ENCODE measurements at regions not wholly inside any gene's neighbourhood (a gene's known extent, or its start where the extent isn't known, plus 50 kb on each side); places are given as distances from the start of the nearest gene placed in this dataset.

DNA sequence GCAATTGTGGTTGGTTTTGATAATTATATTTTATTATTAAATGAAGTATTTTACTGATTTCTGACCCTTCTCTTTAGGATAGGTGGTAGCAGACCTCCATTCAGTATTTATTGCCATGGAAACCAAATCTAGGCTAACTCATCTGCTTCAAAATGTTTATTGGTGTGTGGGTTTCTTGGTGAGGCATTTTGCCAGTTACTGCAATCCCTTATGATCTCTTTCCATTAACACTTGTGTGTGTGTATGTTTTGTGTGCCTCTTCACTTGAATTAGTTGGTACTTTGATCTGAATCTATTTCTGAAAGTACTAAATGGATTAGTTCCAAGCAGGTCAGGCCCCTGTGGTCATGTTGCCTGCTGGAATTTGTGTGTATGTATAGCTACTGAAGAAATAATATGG, 184.4 kb upstream of the C11orf87 start:
- H3K79me2 ChIP-seq (ENCODE audit: insufficient read depth, low read length) = no peaks in the 10 kb centered on the region
- TF ChIP-seq EZH2phosphoT487 (IDR thresholded peaks at IDR 0.05; ENCODE audit: borderline replicate concordance) = no peak
- TF ChIP-seq CTCF (conservative IDR thresholded peaks at IDR 0.05; ENCODE audit: low read length) = no peak
- H3K9ac ChIP-seq (ENCODE audit: low read depth, low read length, poor library complexity, severe bottlenecking) = no peak overlapping the region
- H3K9me3 ChIP-seq (ENCODE audit: insufficient read depth, low read depth, low read length) = no peaks in the 10 kb centered on the region
- H3K27me3 ChIP-seq (ENCODE audit: insufficient read depth, low read length, poor library complexity, severe bottlenecking) = no peaks in the 10 kb centered on the region
- 0 out of 2 replicates have a peak, but pooled peaks cover 6% of the 10 kb centered on the region for H3K9me2 ChIP-seq (replicated peaks; ENCODE audit: low read depth, low read length)
- H3K4me1 ChIP-seq (ENCODE audit: insufficient read depth, low read length, poor library complexity, severe bottlenecking) = no peaks in the 10 kb centered on the region
- H3K36me3 ChIP-seq (ENCODE audit: insufficient read depth, low read length) = no peaks in the 10 kb centered on the region
- no peak overlapping the region for H3K4me3 ChIP-seq (ENCODE audit: low read length, poor library complexity, severe bottlenecking)
- no peak overlapping the region for H3K4me2 ChIP-seq (ENCODE audit: low read depth, low read length, poor library complexity, severe bottlenecking)
- H3F3A ChIP-seq (ENCODE audit: low read depth) = no peaks in the 10 kb centered on the region
- H2AFZ ChIP-seq (ENCODE audit: low read length) = no peak overlapping the region
- no peaks in the 10 kb centered on the region for H4K20me1 ChIP-seq (ENCODE audit: insufficient read depth, low read length, poor library complexity, severe bottlenecking)

- no peak overlapping the region for H2AFZ ChIP-seq (ENCODE audit: low read length)
Measured at GRCh38 chr11:109241988-109242536, 179.9 kb upstream of the C11orf87 start.

DNA sequence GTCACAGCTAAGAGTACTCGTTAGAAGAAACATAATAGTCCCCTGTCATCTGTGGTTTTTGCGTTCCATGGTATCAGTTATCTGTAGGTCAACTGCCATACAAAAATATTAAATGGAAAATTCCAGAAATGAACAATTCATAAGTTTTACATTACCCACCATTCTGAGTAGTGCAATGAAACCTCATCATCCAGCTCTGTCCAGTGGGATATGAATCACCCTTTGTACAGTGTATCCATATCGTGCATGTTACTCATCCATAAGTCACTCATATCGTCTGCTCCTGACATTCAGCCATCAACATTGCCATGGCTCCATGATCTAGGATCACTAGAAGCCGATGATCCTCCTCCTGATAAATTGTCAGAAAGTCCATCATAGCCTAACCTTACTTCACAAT, 174.9 kb upstream of the C11orf87 start:
- no peak for TF ChIP-seq CTCF (conservative IDR thresholded peaks at IDR 0.05; ENCODE audit: low read length)
- no peak for TF ChIP-seq EZH2phosphoT487 (IDR thresholded peaks at IDR 0.05; ENCODE audit: borderline replicate concordance)
- H3K4me1 ChIP-seq (ENCODE audit: insufficient read depth, low read length, poor library complexity, severe bottlenecking) = no peaks in the 10 kb centered on the region
- no peak overlapping the region for H3K4me2 ChIP-seq (ENCODE audit: low read depth, low read length, poor library complexity, severe bottlenecking)
- no peaks in the 10 kb centered on the region for H3K9me3 ChIP-seq (ENCODE audit: insufficient read depth, low read depth, low read length)
- no peaks in the 10 kb centered on the region for H3K27me3 ChIP-seq (ENCODE audit: insufficient read depth, low read length, poor library complexity, severe bottlenecking)
- no peak overlapping the region for H2AFZ ChIP-seq (ENCODE audit: low read length)
- H3K79me2 ChIP-seq (ENCODE audit: insufficient read depth, low read length) = no peaks in the 10 kb centered on the region
- H3F3A ChIP-seq (ENCODE audit: low read depth) = no peaks in the 10 kb centered on the region
- H3K9me2 ChIP-seq (replicated peaks; ENCODE audit: low read depth, low read length) = no peaks in the 10 kb centered on the region
- no peaks in the 10 kb centered on the region for H3K36me3 ChIP-seq (ENCODE audit: insufficient read depth, low read length)
- no peak overlapping the region for H3K4me3 ChIP-seq (ENCODE audit: low read length, poor library complexity, severe bottlenecking)
- H3K9ac ChIP-seq (ENCODE audit: low read depth, low read length, poor library complexity, severe bottlenecking) = no peak overlapping the region
- H4K20me1 ChIP-seq (ENCODE audit: insufficient read depth, low read length, poor library complexity, severe bottlenecking) = no peaks in the 10 kb centered on the region

More at GRCh38 chr11:109241988-109242536, 179.9 kb upstream of the C11orf87 start:
- Histone ChIP-seq H4K20me1 (ENCODE audit: insufficient read depth, low read length, poor library complexity, severe bottlenecking) (no peaks in the 10 kb centered on the region), H3K4me2 (ENCODE audit: low read depth, low read length, poor library complexity, severe bottlenecking) (no peak overlapping the region), H3K4me3 (ENCODE audit: low read length, poor library complexity, severe bottlenecking) (no peak overlapping the region), H3K9me3 (ENCODE audit: insufficient read depth, low read depth, low read length) (no peaks in the 10 kb centered on the region), H3K4me1 (ENCODE audit: insufficient read depth, low read length, poor library complexity, severe bottlenecking) (no peaks in the 10 kb centered on the region), H3K9ac (ENCODE audit: low read depth, low read length, poor library complexity, severe bottlenecking) (no peak overlapping the region), H3K9me2 (replicated peaks; ENCODE audit: low read depth, low read length) (no peaks in the 10 kb centered on the region), H3K27me3 (ENCODE audit: insufficient read depth, low read length, poor library complexity, severe bottlenecking) (no peaks in the 10 kb centered on the region), H3F3A (ENCODE audit: low read depth) (no peaks in the 10 kb centered on the region), H3K36me3 (ENCODE audit: insufficient read depth, low read length) (no peaks in the 10 kb centered on the region), H3K79me2 (ENCODE audit: insufficient read depth, low read length) (no peaks in the 10 kb centered on the region)
- TF ChIP-seq EZH2phosphoT487 (IDR thresholded peaks at IDR 0.05; ENCODE audit: borderline replicate concordance) (no peak), CTCF (conservative IDR thresholded peaks at IDR 0.05; ENCODE audit: low read length) (no peak)
